Dermis blood vessel endothelial cell (primary cell): ENCODE measurements at regions not wholly inside any gene's neighbourhood (a gene's known extent, or its start where the extent isn't known, plus 50 kb on each side); places are given as distances from the start of the nearest gene placed in this dataset.

ENCODE experiments used
- DNase-seq: peaks from one replicate; pipeline ENCODE4 v3.0.0; 2010

DNA sequence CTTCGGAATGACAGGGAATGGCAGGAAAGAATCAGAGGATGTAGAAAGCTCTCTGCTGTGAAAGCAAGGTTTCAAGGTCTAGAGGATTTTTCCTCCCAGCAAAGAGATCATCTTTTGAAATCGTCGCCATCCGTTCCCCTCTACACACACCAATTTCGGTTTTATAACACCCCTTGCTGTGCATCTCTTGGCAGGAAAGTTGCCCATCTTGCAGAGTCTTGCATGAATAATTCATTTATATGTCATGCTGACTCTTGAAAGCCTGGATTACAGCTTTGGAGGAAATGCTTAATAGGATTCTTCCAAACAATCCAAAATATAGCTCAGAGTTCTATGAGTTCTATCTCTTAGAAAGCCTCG lies 262.7 kb downstream of the CHL1 start:
- no peak for DNase-seq

DNA sequence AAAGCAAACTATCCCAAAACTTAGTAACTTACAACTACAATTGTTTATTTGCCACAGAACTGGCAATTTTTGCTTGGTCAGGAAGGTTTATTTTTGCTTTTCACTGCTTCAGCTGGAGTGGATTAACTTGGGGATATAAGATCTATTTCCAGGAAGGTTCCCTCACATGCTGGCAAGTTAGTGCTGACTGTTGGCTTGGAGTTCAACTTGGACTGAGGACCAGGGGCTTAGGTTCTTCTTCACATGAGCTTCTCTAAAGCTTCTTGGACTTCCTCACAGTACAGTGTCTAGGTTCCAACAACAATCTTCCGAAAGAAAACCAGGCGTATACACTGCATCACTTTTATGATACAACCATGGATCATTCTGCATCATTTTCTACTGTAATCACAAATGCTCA lies 264.4 kb downstream of the CHL1 start:
- DNase-seq: no peak

DNA sequence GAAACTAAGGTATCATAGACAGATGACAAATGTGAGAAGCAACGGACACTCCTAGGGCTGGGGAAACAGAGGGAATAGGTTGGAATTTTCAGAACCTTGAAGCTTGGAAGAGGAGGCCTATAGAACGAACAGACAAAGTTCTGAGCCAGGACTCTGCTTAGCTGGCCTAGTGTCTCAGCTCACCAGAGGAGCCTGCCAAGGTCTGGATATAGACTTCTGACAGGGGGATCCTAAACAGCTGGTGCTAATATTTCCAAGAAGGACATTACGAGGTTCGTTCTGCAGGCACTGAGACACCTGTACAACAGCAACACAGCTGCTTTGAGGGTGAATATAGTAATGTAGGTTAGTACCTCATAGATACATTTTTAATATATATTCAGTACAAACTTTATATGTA lies 266.3 kb downstream of the CHL1 start:
- DNase-seq: no peak

DNA sequence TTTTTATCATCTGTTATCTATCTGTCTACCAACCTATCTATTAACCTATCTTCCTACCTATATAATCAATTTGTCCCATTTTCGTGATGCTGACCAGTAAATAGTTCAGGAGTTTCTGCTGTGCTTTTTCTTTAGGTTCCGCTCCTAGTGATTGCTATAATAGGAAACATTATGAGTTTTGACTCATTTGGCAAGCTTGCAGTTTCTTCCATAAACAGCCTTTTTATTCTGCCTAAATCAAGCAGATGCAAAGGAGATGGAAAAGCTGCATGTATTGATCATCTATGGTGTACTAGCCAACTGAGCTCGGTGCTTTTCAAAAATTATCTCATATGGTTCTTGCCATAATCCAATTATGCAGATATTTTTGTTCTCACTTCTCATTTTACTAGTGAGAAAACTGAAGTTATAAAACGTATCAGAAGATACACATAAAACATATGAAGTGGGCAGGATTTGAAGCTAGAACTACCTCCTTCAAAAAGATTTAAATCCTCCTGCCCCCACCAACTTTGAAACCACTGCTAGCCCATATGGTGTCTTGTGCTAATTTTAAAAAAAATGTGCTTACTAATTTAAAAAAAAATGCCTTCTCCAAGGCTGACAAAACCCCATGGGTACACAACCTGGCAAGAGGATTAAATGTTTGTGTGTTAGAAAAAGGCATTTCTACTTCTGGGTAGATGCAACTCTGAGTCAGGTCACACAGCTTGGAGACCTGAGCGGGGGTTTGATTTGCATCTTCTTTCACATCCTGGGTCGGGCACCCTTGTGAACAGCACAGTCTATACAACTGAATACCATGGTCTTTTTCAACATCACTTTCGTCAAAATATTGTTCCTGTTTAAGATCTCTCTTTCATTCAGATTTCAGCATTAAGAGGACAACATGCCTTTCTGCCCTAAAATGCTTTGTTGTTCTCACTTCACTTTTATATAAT lies 267.0 kb downstream of the CHL1 start:
- no peak for DNase-seq

DNA sequence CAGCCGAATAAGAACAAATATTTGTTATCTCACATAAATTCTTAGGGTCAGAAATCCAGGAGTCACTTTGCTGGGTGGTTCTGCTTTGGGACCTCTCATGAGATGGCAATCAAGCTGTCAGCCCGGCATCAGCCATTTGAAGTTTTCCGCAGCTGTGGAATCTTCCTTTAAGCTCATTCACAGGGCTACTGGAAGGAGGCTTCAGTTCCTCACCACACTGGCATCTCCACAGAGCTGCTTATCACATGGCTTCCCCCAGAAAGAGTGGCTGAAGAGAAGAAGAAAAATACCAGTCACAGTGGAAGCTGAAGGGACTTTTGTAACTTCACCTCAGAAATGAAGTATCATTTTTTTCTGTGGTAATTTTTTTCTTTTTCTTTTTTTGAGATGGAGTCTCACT lies 267.7 kb downstream of the CHL1 start:
- DNase-seq: no peak

DNA sequence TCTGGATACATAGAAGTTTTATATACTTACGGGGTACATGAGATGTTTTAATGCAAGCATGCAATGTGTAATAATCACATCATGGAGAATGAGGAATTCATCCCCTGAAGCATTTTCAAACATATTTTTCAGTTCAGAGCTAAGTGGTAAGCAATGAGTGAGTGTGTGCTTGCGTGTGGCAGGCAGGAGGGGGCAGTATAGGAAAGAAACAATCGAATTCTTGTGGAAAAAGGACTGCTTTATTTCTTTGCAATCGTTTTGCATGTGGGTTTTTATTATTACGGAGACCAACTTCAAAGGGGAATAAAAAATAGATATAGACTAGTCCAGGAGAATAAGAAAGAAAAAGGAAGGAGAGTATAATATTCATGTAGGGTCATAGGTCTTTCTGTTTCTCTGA lies 271.6 kb downstream of the CHL1 start:
- DNase-seq: no peak

DNA sequence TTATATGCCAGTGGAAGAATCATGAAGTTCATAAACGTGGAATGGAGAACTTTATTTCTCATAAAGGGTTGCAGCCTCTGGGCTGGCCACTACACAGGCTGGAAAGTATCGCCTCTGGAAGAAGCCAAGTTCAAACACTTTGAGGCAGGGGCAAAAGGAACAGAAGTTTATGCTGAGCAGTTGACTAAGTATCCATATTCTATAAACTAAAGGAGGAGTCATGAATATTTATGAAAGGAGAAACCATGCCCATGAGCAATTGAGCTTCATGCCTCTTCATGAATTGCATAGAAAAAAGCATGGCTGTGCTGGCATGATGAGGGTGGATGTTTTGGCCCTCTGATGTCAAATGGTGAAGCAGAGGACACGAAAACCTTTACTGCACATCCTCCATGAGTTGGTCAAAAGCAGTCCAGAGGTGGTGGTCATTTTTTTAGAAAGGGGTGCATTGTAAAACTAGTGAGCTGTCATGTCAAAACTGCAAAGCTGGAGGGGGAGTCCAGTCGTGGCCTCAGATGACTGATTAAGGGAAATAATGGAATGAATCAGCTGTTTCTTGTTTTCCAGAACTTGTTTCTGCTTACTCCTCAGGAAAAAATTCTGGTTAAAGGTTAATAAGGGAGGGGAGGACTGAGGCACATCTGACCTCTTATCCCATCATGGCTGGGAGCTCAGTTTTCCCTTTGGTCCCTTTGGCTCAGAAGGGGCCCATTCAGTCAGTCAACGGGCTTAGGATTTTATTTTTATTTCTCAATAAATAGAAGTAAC lies 276.7 kb downstream of the CHL1 start:
- DNase-seq: no peak

DNA sequence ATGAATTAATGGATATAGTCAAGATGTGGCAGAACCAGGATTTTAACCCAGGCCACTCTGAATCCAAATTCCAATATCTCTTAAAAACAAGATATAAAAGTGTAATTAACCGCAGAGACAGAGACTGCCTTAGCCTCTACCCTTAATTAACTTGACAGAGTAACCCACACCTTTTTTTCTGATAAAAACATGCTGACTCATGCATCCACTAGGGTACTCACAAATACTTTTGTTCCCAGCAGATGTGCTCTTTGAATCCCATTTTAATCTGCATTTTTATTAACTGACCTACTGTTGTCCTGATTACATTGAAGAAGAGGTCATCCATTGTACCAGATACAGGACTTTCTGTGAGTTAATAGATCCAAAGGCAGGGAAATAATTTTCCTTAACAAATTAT lies 278.3 kb downstream of the CHL1 start:
- DNase-seq: no peak

DNA sequence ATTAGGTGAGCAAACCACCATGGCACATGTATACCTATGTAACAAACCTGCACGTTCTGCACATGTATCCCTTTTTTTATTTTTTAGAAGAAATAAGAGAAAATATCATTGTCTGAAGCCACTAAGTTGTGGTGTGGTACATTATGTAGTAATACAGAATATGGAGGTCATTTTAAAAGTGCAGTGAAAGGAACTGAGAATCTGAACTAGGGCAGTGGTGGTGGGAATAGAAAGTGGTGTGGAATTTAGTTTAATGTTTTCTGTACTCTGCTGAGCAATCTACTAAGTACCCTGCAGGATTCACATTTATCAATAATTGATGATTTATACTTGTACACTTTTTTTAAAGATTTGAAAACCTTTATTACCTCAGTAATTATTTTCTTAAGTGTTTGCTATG lies 283.5 kb downstream of the CHL1 start:
- DNase-seq: no peak

DNA sequence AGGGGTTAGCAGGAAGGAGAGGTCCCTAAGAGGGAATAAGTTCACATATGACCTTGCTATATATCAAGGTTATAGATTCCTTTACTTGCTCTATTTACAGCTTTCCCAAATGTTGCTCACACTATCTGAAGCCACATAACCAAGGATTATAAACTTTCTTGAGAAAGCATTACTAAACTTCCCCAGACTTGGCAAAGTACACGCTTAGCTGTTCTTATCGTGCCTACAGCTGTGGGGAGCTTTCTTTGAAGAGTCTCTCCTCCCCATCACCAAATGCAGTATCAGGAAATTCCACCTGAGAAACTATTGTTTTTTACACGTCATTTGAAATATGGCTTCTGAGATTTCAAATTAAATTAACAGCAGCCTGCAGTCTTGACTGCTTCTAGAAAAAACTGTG lies 284.5 kb downstream of the CHL1 start:
- DNase-seq: no peak

DNA sequence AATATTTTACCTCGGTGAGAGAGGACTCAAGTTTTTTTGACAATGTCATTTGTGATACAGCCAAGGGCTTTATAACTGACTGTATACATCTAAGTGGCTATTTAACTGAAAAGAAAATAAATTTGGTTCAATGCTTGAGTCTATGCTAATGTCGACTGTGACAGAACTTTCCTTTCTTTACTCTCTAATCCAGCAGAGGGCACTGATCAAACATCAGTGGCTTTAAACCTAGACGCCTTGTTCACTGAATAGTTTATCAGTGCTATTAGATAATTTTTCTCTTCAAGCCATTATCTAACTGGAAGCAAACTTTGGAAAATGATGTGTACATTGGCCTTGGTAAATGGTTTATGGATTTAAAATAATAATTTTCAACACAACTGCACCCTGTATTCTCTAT lies 285.1 kb downstream of the CHL1 start:
- no peak for DNase-seq

DNA sequence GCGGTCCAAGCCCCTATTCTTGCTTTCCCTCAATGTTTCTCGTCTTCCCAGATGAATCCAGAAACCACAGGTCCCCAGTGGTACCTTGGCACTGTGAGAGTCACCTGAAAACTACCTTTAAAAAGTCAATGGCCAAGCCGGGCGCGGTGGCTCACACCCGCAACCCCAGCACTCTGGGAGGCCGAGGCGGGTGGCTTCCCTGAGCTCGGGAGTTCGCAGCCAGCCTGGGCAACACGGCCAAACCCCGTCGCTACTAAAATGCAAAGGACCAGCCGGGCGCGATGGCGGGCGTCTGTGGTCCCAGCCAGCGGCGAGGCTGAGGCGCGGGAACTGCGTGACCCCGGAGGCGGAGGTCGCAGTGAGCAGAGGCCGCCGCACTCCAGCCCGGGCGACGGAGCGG lies 285.9 kb downstream of the CHL1 start:
- no peak for DNase-seq

DNA sequence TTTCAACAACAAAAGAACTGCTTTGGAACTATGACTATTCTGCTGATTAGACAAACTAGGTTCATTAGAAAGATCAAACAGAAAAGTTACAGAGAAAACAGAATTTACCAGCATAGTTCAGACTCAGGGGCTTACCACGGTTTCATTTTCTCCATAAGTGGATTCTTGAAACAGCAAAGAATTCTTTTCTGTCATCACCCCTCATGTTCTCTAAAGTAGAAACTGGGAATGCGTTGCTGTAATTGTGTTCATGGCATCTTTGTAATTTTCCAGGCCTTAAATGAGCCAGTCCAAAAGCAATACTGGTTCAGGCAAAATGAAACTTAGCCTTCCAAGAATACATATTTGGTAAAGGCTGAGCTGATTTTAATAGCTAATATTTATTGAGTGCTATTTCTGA lies 287.8 kb downstream of the CHL1 start:
- DNase-seq: no peak

DNA sequence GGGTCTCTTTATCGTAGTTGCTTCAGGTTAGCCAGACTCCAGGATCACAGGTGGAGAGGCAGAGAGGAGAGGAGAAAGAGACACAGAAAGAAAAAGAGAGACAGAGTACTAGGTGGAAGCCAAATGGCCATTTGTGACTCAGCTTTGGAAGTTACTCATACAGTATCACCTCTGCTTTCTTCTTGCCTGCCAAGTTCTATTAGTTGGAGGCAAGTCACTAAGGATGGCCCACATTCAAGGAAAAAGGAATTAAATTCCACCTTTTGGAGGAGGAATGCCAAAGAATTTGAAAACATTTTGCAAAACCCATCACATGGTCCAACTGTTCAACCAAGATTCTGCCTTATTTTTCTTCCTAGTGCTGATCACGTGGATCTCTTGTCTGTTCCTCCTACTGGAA lies 291.1 kb downstream of the CHL1 start:
- DNase-seq: no peak

DNA sequence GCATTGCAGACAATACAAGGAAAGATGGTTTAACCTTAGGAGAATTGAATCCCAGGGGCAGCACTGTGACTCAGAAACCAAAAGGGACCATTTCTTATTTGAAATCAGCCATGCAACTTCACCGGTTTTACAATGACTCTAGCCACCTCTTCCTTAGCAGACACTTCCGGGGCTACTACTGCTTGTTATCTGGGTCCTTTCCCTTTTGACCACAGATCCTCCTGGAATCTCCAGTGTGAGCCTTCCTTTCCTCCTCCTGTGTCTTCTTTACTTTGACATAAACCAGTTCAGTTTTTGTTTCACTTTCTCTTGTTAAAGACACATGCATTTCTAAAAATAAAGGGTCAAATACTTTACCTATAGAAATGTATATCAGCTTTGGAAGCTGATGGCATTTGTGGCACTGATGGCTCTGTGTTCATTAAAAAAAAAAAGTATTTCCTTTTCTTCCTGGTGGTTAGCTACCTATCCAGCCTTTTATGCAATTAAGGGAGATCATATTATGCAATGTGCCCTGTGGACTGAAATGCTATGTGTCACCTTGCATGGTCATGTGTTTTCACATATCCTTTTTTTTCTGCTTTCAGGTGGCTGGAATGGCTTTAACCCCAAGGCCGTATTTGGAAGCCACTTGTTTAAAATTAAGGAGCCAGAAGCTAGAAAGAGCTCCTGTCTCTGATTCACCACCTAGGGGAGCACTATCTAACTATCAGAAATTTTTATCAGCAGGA lies 296.2 kb downstream of the CHL1 start:
- no peak for DNase-seq

DNA sequence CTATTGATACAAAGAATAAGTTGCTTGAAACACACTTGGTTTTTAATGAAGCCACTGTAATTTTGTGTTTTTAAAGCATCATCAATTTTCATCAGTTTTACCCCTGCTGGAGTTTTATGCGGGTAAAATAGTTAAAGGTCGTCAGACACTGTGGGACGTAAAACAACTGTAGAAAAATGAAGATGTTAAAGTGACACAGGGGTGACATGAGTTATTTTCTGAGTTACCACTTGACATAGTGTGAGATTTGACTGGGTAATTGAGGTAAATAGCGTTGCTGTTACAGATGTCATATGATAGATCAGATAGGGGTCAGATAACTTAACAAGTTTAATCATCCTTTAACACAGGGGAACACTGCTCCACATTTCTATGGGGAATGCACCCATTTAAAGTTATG lies 297.6 kb downstream of the CHL1 start:
- no peak for DNase-seq

DNA sequence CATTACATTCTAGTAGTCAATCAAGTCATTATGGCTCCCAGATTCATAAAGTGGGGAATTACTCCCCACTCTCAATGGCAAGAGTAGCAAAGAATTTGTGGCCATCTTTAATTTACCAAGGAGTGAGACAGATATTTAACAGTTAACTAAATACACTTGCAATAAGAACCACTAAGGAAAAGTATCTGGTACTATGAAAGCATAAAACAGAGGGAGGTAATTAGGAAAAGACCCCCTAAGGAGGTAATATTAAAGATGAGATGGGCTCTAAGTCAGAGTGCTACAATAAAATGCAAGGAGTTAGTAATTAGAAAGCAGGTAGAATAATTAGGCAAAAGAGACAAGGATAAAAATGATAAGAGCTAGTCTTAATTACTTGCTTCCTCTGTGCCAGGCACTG lies 301.9 kb downstream of the CHL1 start:
- no peak for DNase-seq

DNA sequence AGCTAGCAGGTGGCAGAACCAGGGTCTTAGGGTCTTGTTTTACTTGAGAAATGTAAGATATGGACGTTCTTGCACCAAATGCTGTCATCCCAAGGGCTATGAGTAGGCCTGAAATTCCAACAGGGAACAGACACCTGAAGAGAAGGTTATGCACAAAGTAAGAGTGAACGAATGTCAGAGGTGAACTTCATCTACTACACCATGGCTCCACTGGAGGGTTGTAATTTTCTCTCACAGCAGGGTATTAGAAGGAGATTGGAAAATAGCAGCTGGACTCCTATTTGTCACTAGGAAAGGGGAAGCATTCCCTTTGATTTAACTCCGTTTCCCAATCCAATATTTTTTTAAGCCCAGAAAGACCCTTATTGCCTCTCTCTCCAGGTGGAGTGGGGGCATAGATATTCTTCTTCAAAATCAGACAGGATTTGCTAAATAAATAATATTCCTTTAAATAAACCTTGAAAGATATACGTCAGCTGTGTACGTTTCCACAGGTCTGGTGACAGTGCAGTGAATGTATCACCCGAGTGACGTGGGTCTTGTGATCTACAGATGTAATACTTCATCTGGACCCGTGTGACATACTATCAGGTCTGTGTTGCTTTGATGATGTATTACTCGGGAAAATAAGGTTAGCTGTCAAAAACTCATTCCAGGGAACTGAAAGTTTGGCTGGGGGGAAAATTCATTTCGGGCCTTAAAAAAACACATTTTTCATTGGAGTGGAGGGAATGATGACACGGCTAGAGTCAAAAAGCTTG lies 302.6 kb downstream of the CHL1 start:
- no peak for DNase-seq

DNA sequence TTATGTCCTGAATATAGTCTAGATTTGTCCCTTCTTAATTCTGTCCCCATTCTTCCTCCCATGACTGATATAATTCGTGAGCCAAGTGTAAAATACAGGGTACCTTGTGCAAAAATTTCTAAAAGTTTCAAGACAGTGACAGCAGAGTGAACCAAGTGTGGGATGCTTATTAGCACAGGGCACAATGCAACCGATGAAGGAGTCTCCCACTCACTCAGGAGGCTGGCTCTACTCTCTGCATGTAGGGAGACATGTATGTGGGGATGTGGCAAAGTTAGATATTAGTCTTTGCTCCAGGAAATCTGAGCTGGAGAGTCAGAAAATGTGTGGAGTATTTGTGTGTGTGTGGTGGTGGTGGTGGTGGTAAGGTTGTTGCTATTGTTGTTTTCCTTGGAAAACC lies 305.9 kb downstream of the CHL1 start:
- DNase-seq: no peak

DNA sequence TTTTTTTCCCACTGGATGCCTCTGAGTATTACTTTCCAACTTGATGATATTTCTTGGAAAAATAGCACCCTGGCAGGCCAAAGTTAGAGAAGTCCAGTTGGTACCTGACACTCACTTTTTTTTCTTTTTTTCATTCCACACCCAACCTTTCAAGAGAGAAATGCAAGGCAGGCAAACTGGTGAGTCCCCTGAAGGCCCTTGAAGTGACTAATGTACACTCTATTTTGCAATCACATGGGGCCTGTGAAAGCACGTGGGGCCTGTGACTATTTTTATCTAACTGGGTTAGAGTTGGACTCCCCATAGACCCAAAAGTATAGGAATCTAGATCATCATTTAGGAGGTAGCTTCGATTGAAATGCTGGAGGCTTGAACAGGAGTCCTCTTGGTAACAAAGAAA lies 316.7 kb downstream of the CHL1 start:
- DNase-seq: no peak

DNA sequence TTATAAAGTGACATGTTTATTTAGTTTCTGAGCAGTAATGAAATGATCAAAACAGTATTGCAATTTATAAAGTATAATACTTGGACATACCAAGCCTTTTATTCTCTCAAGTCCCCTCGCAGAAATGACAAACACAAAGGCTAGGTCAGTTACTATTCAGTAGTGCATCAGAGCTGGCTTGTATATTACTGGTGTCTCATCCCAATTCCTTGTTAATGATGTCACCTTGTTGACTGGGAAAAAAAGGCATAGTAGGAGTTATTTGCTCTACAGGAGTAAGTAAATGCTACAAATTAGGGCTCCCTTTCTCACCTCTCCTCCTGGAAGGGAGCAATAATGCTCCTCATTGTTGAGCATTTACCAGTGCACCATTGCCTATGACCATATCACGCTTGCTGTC lies 317.6 kb downstream of the CHL1 start:
- DNase-seq: no peak

DNA sequence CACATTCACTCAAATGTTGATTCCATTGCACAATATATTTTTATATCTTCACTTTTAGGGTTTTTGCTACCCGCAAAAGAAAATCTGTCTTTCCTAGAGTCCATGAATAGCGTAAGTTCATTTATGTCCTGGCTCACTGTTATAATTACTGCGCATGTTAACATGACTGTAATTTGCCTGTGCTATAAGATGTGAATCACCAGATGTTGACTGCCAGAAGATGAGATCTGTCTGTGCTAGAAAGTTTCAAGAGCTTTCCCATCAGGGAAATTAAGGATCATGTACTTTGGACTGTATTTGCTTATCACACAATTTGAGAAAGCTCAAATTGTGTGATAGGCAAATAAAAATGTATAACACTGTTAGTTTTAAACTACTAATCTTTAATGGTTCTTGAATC lies 322.5 kb downstream of the CHL1 start:
- DNase-seq: no peak

DNA sequence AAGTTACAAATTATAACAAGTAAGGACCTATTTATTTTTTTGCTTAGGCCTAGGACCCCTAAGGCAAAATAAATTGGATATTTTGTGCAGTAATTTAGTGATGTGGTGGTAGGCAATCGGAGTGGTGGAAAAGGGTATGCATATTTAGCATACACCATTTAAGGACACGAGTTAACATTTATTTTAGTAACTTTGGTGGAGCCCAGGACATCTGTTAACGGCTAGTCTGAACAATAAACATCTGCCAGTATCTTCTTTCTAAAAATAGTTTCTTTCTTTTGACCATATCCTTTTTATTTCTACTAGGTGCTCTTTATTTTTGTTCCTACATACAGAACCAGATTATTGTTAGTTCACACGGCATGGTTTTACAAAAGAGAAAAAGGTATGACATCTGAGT lies 326.3 kb downstream of the CHL1 start:
- DNase-seq: no peak
